MG63 (cell line): ENCODE measurements at regions not wholly inside any gene's neighbourhood (a gene's known extent, or its start where the extent isn't known, plus 50 kb on each side); places are given as distances from the start of the nearest gene placed in this dataset.

ENCODE experiments used
- DNase-seq: peaks from one replicate; pipeline ENCODE4 v3.0.0-alpha.2; 2020
- H3K27me3 ChIP-seq: fragments of 250-450 bp; sonication (Bioruptor Pico); 2 replicates; pipeline ENCODE4 v1.5.1; 2020; ENCODE audit warnings: mild to moderate bottlenecking, moderate library complexity
- H3K36me3 ChIP-seq: fragments of 250-450 bp; sonication (Bioruptor Pico); 2 replicates; pipeline ENCODE4 v1.5.1; 2020; ENCODE audit warnings: mild to moderate bottlenecking, moderate library complexity
- H3K4me3 ChIP-seq: fragments of 250-450 bp; sonication (Bioruptor Pico); 2 replicates; pipeline ENCODE4 v1.5.1; 2020; ENCODE audit warnings: mild to moderate bottlenecking, moderate library complexity
- H3K9me3 ChIP-seq: fragments of 250-450 bp; sonication (Bioruptor Pico); 2 replicates; pipeline ENCODE4 v1.5.1; 2020; ENCODE audit warnings: mild to moderate bottlenecking, moderate library complexity

DNA sequence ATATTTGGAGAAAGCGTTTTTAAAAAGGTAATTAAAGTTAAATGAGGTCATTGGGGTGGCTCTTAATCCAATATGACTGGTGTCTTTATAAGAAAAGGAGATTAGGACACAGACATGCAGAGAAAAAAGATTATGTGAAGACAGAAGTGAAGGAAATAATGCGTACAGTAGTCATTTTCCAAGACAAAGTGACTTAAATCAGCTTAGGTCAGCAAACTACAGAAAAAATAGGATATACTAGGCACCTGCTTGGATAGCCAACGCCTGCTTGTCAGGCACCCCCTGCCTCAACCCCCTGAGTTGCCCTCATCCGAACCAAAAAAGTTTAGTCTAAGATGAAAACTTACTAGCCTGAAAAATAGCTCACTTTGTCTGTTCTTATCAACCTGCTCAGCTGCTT is 58.2 kb upstream of the SPAG17 start:
- no peak for DNase-seq
- Histone ChIP-seq H3K4me3 (no peak overlapping the region), H3K27me3 (no peaks in the 10 kb centered on the region), H3K9me3 (peaks cover 3% of the 10 kb centered on the region; the same call in 1 of the 2 replicates), H3K36me3 (no peaks in the 10 kb centered on the region)
